Gastrocnemius medialis (tissue), 4 donors: ENCODE measurements at regions not wholly inside any gene's neighbourhood (a gene's known extent, or its start where the extent isn't known, plus 50 kb on each side); places are given as distances from the start of the nearest gene placed in this dataset.

Source experiments
- ATAC-seq, 2 donors: fragments of 150-250 bp; one replicate each; pipeline ENCODE4 v1.9.1; 2016
- DNase-seq, 2 donors: peaks; one replicate each; pipeline ENCODE4 v3.0.0-alpha.2; 2019
- H3K27ac ChIP-seq, 4 donors: fragments of 200-600 bp; sonication (generic); 1 replicate in 1 of 4; 2 replicates in 3 of 4; pipeline ENCODE4 v1.5.1; 2016 to 2018; ENCODE audit warnings: mild to moderate bottlenecking in 2 of 4, moderate library complexity in 1 of 4
- H3K27me3 ChIP-seq, 3 donors: fragments of 200-600 bp; sonication (generic) in 2 of 3; 1 replicate in 1 of 3; 2 replicates in 2 of 3; pipeline versions ENCODE4 v1.5.1 to v1.6.0; 2016 to 2019; ENCODE audit warnings: mild to moderate bottlenecking in 1 of 3, moderate library complexity in 1 of 3
- H3K36me3 ChIP-seq, 2 donors: fragments of 200-600 bp; sonication (generic) in 1 of 2; one replicate each; pipeline ENCODE4 v1.5.1; 2017 to 2018
- H3K4me1 ChIP-seq, 2 donors: fragments of 200-600 bp; sonication (generic) in 1 of 2; one replicate each; pipeline ENCODE4 v1.5.1; 2016 to 2017; ENCODE audit warnings: mild to moderate bottlenecking in 2 of 2
- H3K4me3 ChIP-seq, 4 donors: fragments of 200-600 bp; sonication (generic) in 3 of 4; 1 replicate in 1 of 4; 2 replicates in 3 of 4; pipeline ENCODE4 v1.5.1; 2016 to 2019; ENCODE audit warnings: mild to moderate bottlenecking in 2 of 4
- H3K9me3 ChIP-seq, 3 donors: fragments of 200-600 bp; sonication (generic) in 2 of 3; 1 replicate in 1 of 3; 2 replicates in 2 of 3; pipeline ENCODE4 v1.5.1; 2016 to 2019
- POLR2A ChIP-seq, 2 donors: fragments of 450-650 bp; IDR thresholded peaks; one replicate each; pipeline ENCODE4 v1.6.1; 2017; ENCODE audit warnings: antibody characterized with exemption in 2 of 2, mild to moderate bottlenecking in 2 of 2, moderate library complexity in 2 of 2
- in situ Hi-C, 4 donors: fragments of 200-750 bp; cut with MboI; loops; one replicate each; pipeline versions ENCODE4 v1.15.0 to v1.8.0; 2017; ENCODE audit warnings: low sequenced_read_pairs in 4 of 4
- intact Hi-C: fragments of 100-400 bp; cut with DNase I; formaldehyde crosslinking; loops from one replicate; pipeline ENCODE4 v1.15.1; 2023; ENCODE audit warnings: low total_unique reads
- TF ChIP-seq, protein P1 (sequence below), 5 experiments: fragments of 450-650 bp in 3 of 5; fragments of 200-600 bp in 2 of 5; sonication (generic) in 2 of 5; IDR thresholded peaks in 4 of 5; conservative IDR thresholded peaks in 1 of 5; 1 replicate in 4 of 5; 2 replicates in 1 of 5; pipeline ENCODE4 v1.5.1; 2016 to 2019; ENCODE audit warnings: antibody characterized with exemption in 5 of 5, mild to moderate bottlenecking in 3 of 5, moderate library complexity in 3 of 5

DNA sequence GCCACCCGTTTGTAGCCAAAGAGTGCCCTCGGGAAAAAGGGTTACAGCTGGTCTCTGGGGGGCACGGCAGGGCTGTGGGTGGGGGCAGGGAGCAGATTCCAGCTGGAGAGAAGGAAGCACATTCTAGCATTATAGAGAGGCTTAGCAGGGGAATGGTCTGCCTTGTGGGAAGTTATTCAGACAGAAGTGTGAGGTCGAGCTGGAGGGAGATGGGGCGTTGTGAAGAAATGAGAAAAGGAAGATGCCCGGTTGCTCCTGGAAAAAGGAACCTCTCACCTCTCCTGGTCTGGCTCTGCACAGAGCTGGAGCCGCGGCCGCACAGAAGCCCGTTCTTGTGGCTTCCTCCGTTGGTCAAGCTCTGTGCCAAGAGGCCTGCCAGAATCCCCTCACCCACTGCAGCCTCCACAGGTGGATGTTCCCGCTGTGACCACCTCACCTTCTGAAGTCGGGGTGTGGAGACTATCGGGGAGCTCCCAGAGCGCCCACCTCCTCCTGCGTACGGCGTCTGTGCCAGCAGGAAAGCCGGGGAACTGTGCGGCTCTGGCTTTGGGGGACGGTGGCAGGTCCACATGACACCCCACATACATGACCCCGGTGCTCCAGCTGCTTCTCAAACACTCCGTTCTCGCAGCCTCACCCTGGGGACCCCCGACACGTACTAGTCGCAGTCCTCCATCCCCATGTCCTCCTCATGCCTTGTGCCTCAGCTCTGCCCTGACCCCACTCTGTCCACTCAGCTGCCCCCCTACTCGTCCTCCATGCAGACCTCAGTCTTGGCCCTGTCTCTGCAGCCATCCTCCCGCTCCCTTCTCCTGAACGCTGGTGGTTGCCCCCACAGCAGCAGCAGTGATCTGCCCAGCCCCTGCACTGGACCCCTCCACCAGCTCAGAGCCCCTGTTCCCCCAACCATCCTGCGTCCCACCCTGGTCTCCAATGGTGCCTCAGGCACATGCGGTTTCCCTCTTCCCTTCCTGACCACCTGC, 52.2 kb upstream of the HGFAC start:
- Histone ChIP-seq H3K4me1 (peaks cover 17 to 22% of the 10 kb centered on the region in 2 donors), H3K27ac (peak overlapping the region in 2 of 4 donors; percentile 35 to 48), H3K36me3 (no peaks in the 10 kb centered on the region), H3K4me3 (peak overlapping the region; percentile 11 to 39 (median 22)), H3K27me3 (no peaks in the 10 kb centered on the region), H3K9me3 (no peaks in the 10 kb centered on the region)
- intact Hi-C loops = no loop called here
- in situ Hi-C loops = no loop called here
- DNase-seq (no peak), ATAC-seq (no peak)
- no peak for TF ChIP-seq POLR2A (IDR thresholded peaks at IDR 0.05)
- TF ChIP-seq, protein P1, sequence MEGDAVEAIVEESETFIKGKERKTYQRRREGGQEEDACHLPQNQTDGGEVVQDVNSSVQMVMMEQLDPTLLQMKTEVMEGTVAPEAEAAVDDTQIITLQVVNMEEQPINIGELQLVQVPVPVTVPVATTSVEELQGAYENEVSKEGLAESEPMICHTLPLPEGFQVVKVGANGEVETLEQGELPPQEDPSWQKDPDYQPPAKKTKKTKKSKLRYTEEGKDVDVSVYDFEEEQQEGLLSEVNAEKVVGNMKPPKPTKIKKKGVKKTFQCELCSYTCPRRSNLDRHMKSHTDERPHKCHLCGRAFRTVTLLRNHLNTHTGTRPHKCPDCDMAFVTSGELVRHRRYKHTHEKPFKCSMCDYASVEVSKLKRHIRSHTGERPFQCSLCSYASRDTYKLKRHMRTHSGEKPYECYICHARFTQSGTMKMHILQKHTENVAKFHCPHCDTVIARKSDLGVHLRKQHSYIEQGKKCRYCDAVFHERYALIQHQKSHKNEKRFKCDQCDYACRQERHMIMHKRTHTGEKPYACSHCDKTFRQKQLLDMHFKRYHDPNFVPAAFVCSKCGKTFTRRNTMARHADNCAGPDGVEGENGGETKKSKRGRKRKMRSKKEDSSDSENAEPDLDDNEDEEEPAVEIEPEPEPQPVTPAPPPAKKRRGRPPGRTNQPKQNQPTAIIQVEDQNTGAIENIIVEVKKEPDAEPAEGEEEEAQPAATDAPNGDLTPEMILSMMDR (IDR thresholded peaks at IDR 0.05 in 4 of 5, conservative IDR thresholded peaks at IDR 0.05 in 1 of 5) = no peak

DNA sequence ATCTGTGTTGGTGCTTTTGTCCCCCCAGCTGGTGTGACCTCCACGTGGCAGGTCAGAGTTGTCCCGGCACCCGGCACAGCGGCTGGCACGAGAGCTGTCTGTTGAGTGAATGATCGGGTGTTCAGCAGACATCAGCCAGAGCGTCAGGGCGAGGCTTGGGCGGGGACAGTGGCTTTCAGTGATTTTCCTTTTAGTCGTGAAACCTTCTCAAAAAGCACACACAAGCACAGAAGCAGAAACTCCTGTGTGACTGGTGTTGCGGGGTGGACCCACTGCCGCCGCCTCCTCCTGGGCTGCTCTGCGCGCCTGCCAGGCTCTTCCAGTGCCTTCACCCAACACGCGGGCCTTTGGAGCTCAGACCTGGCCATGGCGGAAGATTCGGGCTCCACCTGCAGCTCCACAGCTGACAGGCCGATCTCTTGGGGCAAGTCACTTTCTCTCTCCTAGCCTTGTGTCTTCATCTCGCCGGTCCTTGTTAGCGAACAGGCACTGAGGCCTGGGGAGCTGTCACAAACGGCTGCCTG, 51.4 kb upstream of the HGFAC start:
- H3K27ac ChIP-seq = no peak overlapping the region
- intact Hi-C loops = no loop called here
- no peaks in the 10 kb centered on the region for H3K36me3 ChIP-seq
- H3K4me3 ChIP-seq = no peak overlapping the region
- H3K27me3 ChIP-seq = no peaks in the 10 kb centered on the region
- in situ Hi-C loops = no loop called here
- no peak for TF ChIP-seq POLR2A (IDR thresholded peaks at IDR 0.05)
- TF ChIP-seq, protein P1 (IDR thresholded peaks at IDR 0.05 in 4 of 5, conservative IDR thresholded peaks at IDR 0.05 in 1 of 5) = no peak
- no peaks in the 10 kb centered on the region for H3K9me3 ChIP-seq
- no peak for DNase-seq
- peaks cover 17 to 22% of the 10 kb centered on the region in 2 donors for H3K4me1 ChIP-seq
- ATAC-seq = no peak

DNA sequence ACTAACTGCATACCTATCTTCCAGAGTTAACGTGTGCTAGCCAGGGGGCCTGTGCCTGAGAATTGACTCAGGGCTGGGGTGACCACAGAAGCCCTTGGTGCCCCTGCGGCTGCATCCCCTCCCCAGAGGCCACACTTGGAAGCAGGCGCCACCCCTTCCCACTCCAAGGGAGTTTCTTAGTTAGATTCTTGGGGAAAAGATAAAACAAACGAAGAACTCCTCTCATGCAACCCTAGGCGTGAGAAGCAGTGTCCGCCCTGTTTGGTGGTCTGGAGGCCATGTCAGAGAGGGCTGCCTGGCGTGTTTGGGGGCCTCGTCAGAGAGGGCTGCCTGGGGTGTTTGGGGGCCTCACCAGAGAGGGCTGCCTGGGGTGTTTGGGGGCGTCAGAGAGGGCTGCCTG, 50.3 kb upstream of the HGFAC start:
- no peak overlapping the region for H3K27ac ChIP-seq
- no peaks in the 10 kb centered on the region for H3K9me3 ChIP-seq
- TF ChIP-seq, protein P1 (IDR thresholded peaks at IDR 0.05 in 4 of 5, conservative IDR thresholded peaks at IDR 0.05 in 1 of 5) = no peak
- no peak for TF ChIP-seq POLR2A (IDR thresholded peaks at IDR 0.05)
- peaks cover 17 to 22% of the 10 kb centered on the region in 2 donors for H3K4me1 ChIP-seq
- no peaks in the 10 kb centered on the region for H3K36me3 ChIP-seq
- no peak for DNase-seq
- no peak for ATAC-seq
- H3K27me3 ChIP-seq = no peaks in the 10 kb centered on the region
- H3K4me3 ChIP-seq = no peak overlapping the region
- intact Hi-C loops (no loop called here), in situ Hi-C loops (no loop called here)
